KMS-11 (cell line): ENCODE measurements at regions not wholly inside any gene's neighbourhood (a gene's known extent, or its start where the extent isn't known, plus 50 kb on each side); places are given as distances from the start of the nearest gene placed in this dataset.

Experiments used
- H2AFZ ChIP-seq: fragments of 200-600 bp; sonication (generic); 2 replicates; pipeline ENCODE4 v1.6.1; 2016; ENCODE audit warnings: antibody characterized with exemption, mixed run types, low read depth
- H3K27ac ChIP-seq: fragments of 200-600 bp; sonication (generic); 2 replicates; pipeline ENCODE4 v1.6.1; 2016; ENCODE audit warnings: mild to moderate bottlenecking, mixed run types
- H3K27me3 ChIP-seq: fragments of 200-600 bp; sonication (generic); 2 replicates; pipeline ENCODE4 v1.6.1; 2017; ENCODE audit warnings: mild to moderate bottlenecking, low read depth, mixed run types, moderate library complexity; ENCODE audit not compliant: insufficient read depth
- H3K36me3 ChIP-seq: fragments of 200-600 bp; sonication (generic); 2 replicates; pipeline ENCODE4 v1.6.1; 2017; ENCODE audit warnings: mild to moderate bottlenecking, mixed run types; ENCODE audit not compliant: insufficient read depth
- H3K4me1 ChIP-seq: fragments of 200-600 bp; sonication (generic); 2 replicates; pipeline ENCODE4 v1.6.1; 2016; ENCODE audit warnings: mild to moderate bottlenecking, low read depth, mixed run types; ENCODE audit not compliant: poor library complexity, severe bottlenecking
- H3K4me2 ChIP-seq: fragments of 200-600 bp; sonication (generic); 2 replicates; pipeline ENCODE4 v1.7.0; 2016; ENCODE audit warnings: mild to moderate bottlenecking, mixed run types
- H3K4me3 ChIP-seq: fragments of 200-600 bp; sonication (generic); IDR thresholded peaks from 2 replicates; pipeline ENCODE4 v1.6.1; 2017; ENCODE audit warnings: low read depth, low read length, mixed read lengths; ENCODE audit not compliant: insufficient read depth
- H3K79me2 ChIP-seq: fragments of 200-600 bp; sonication (generic); 2 replicates; pipeline ENCODE4 v1.6.1; 2016; ENCODE audit warnings: low read depth, mixed run types; ENCODE audit not compliant: insufficient read depth
- H3K9ac ChIP-seq: fragments of 200-600 bp; sonication (generic); 2 replicates; pipeline ENCODE4 v1.6.1; 2016; ENCODE audit warnings: mild to moderate bottlenecking, mixed run types
- H4K20me1 ChIP-seq: fragments of 200-600 bp; sonication (generic); 2 replicates; pipeline ENCODE4 v1.6.1; 2016; ENCODE audit warnings: mild to moderate bottlenecking, mixed run types; ENCODE audit not compliant: insufficient read depth
- CTCF ChIP-seq: fragments of 200-600 bp; sonication (generic); conservative IDR thresholded peaks from 2 replicates; pipeline ENCODE4 v1.6.1; 2017; ENCODE audit warnings: low read depth, mild to moderate bottlenecking, antibody characterized with exemption, low read length, moderate library complexity, mixed read lengths

- no peak for TF ChIP-seq CTCF
- Histone ChIP-seq H3K27me3 (peaks cover 3% of the 10 kb centered on the region; the same call in 1 of the 2 replicates), H4K20me1 (no peaks in the 10 kb centered on the region), H3K36me3 (no peaks in the 10 kb centered on the region), H3K27ac (no peak overlapping the region), H3K79me2 (no peaks in the 10 kb centered on the region), H3K9ac (no peak overlapping the region), H2AFZ (no peak overlapping the region), H3K4me1 (no peaks in the 10 kb centered on the region), H3K4me2 (no peak overlapping the region), H3K4me3 (no peak overlapping the region)
Observed at GRCh38 chr22:27636716-27637508, 164.6 kb downstream of the MN1 start.

DNA sequence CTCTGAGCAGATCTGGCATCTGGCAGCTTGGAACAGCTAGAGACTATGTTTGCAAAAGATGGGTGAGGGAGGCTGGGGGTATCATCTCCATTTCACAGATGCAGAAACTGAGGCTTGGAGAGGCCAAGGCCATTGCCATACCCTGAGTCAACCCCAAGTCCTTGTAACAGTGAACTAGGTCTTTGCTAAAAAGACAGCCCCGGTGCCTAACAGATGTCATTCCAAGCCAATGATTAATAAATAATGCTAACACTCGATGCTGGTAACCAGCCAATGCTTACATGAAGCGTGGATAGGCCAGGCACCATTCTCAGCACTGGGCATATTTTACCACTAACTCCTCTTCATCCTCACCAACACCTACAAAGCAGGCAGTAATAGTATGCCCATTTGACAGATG lies 164.0 kb downstream of the MN1 start:
- no peak overlapping the region for H3K9ac ChIP-seq
- no peaks in the 10 kb centered on the region for H3K79me2 ChIP-seq
- no peaks in the 10 kb centered on the region for H4K20me1 ChIP-seq
- H3K36me3 ChIP-seq = no peaks in the 10 kb centered on the region
- H3K4me2 ChIP-seq = no peak overlapping the region
- peaks cover 5% of the 10 kb centered on the region; the same call in 1 of the 2 replicates for H3K27me3 ChIP-seq
- H3K4me1 ChIP-seq = no peaks in the 10 kb centered on the region
- H3K27ac ChIP-seq = no peak overlapping the region
- no peak overlapping the region for H3K4me3 ChIP-seq
- TF ChIP-seq CTCF = no peak
- no peak overlapping the region for H2AFZ ChIP-seq

DNA sequence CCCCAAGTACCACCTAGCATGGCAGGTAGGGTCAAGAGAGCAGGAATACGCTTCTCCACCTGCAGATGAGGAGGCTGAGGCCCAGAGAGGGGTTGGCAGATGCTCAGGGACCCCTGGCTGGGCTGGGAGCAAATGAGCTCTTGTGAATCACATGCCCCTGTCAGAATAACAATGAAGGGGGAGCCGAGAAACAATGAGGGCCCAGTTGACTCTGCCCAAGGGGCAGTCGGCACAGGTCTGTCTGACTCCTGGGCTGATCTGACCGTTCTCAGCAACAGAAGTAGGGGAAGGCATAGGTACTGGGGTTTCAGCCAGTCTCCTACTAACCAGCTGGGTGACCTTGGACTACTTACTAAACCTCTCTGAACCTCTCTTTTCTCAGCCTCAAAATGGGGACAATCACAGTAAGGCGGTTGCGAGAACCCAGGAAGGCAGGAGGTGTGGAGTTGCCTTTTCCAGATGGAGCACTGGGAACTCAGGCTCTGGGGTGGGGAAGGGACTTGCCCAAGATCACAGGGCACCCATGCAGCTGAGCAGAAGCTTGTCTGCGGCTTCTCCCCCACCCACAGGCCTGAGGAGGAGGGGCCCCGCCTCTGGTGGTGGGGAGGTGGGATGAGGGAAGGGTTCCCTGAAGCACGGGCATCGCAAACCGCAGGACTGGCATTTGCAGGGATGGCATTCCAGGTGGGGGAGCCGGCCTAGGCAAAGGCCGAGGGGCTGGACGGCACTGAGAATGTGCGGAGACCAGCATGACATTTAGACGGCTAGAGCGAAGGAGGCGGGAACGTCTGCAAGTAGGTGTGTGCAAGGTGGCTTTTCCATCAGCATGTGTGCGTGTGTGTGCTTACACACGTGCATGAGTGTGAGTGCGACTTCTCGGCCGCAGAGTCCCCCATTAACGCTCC lies 163.0 kb downstream of the MN1 start:
- H3K79me2 ChIP-seq = no peaks in the 10 kb centered on the region
- no peaks in the 10 kb centered on the region for H4K20me1 ChIP-seq
- peaks cover 6% of the 10 kb centered on the region; the same call in 1 of the 2 replicates for H3K27me3 ChIP-seq
- no peaks in the 10 kb centered on the region for H3K36me3 ChIP-seq
- no peak overlapping the region for H3K27ac ChIP-seq
- H3K4me2 ChIP-seq = no peak overlapping the region
- no peak overlapping the region for H3K9ac ChIP-seq
- no peaks in the 10 kb centered on the region for H3K4me1 ChIP-seq
- no peak for TF ChIP-seq CTCF
- H3K4me3 ChIP-seq = no peak overlapping the region
- no peak overlapping the region for H2AFZ ChIP-seq

DNA sequence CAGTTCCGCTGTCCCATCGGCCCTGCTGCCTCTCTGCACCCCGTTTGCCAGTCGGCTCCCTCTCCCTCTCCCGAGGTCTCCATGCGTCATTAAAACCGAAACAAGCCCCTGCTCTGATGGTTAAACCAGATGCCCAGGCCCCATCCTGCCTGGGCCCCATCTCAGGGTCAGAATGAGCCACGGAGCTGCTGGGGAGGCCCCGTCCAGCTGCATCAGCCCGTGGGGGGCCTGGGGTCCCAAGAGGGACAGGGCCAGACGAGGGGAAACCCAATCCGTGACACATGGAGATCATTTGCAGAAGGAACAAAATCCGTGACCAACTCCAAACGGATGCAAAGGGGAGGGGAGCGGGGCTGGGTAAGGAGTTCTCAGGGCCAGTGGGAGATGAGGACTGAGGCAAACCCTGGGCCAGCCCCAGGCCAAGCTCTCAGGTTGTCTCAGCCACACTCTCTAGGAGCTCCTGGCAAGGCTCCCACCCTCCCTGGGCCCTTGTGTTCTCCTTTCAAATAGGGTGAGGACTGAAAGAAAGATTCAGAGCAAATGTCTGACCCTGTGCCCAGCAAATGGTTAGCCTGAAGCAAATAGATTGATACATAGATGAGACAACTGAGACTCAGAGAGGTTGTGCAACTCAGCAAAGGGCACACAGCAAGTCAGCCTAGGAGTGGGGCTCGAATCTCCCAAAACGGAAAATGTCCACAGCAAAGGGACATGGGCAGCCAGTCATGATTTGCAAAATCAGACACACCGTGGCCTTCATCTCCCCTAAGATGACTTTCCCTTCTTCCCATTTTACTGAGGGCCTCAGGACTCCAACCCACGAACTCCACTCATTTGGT lies 162.1 kb downstream of the MN1 start:
- Histone ChIP-seq H3K4me1 (no peaks in the 10 kb centered on the region), H3K27me3 (peaks cover 6% of the 10 kb centered on the region; the same call in 1 of the 2 replicates), H3K4me3 (no peak overlapping the region), H3K79me2 (no peaks in the 10 kb centered on the region), H3K4me2 (no peak overlapping the region), H4K20me1 (no peaks in the 10 kb centered on the region), H3K9ac (no peak overlapping the region), H2AFZ (no peak overlapping the region), H3K27ac (no peak overlapping the region), H3K36me3 (no peaks in the 10 kb centered on the region)
- TF ChIP-seq CTCF = no peak
